GM12892 (cell line): ENCODE measurements at regions not wholly inside any gene's neighbourhood (a gene's known extent, or its start where the extent isn't known, plus 50 kb on each side); places are given as distances from the start of the nearest gene placed in this dataset.
A peak's percentile ranks its signal among the peaks of the same experiment; 100 is the strongest.

ENCODE experiments used
- DNase-seq: peaks from one replicate; pipeline ENCODE4 v3.0.0; 2011; ENCODE audit not compliant: insufficient read length
- FAIRE-seq: peaks from 2 replicates; lab custom pipeline; 2011; peaks lifted over from hg19 to GRCh38; lab: Jason Lieb, UNC
- POLR2A ChIP-seq: IDR thresholded peaks from 2 replicates; pipeline ENCODE4 v1.6.1; 2011; ENCODE audit warnings: low read depth, low read length, control low read depth
- POLR2AphosphoS5 ChIP-seq: IDR thresholded peaks from 2 replicates; pipeline ENCODE4 v1.6.1; 2011; ENCODE audit warnings: low read depth, low read length, control low read depth
- TAF1 ChIP-seq: IDR thresholded peaks from 2 replicates; pipeline ENCODE4 v1.6.1; 2011; ENCODE audit warnings: low read depth, mild to moderate bottlenecking, control low read depth, low read length, borderline replicate concordance

DNA sequence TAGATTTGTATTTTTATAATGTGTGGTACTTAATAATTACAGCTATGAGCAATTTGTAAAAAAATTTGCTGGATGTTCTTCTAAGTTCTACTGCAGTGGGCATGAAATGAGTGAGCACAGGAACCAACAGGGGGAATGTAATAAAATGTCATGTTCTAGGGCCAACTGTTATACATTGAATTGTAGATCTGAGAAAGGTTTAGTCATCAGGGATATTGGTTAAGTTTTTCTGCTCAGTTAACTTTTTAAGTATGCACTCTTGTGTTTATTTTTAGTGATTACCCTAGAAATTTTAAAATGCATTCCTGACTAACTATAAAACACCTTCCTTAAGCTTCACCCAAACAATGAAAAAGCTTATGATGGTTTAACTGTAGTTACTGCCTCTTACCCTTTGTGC, 101.8 kb downstream of the CAND1 start:
- DNase-seq = no peak
- TF ChIP-seq TAF1 (no peak), POLR2A (no peak), POLR2AphosphoS5 (no peak)
- FAIRE-seq = no peak

- no peak for DNase-seq
- TF ChIP-seq POLR2A (no peak), POLR2AphosphoS5 (no peak), TAF1 (no peak)
- FAIRE-seq = no peak
Observed at GRCh38 chr12:67377021-67377420, 107.9 kb downstream of the CAND1 start.

- TF ChIP-seq POLR2A (no peak), TAF1 (no peak), POLR2AphosphoS5 (no peak)
- DNase-seq = no peak
- FAIRE-seq = no peak
Observed at GRCh38 chr12:67377541-67377940, 108.4 kb downstream of the CAND1 start.

DNA sequence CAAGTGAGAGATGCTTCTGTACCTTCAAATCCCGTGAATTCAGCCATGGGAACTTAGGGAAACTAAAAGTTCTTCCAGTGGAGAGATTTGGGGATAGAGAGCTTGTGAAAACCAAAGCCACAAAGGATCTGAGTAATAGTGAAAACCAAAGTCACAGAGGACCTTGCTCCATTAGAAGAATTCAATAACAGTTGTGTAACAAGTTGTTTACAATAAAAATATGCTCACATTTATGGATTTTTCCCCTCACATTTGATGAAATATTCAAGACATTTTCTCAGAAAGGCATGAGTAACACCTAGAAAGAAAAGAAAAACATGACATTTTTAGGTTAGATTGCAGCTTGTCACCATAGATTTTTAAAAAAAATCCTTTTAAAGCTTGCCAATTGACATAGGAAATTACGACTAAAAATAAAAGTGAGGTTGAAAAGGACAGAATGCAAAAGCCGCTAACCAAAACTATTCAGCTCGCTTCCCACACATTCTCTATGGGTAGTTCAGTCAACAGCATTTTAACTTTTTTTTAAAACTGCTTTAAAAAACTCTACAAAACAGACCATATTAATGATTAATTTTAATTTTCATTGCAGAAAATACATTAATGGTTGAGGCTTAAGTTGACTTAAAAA, 113.2 kb downstream of the CAND1 start:
- TF ChIP-seq POLR2AphosphoS5 = no peak
- no peak for TF ChIP-seq TAF1
- no peak for TF ChIP-seq POLR2A
- no peak for FAIRE-seq
- DNase-seq = no peak

- no peak for FAIRE-seq
- no peak for TF ChIP-seq POLR2A
- TF ChIP-seq POLR2AphosphoS5 = no peak
- TF ChIP-seq TAF1 = no peak
- no peak for DNase-seq
Observed at GRCh38 chr12:67386869-67387565, 117.9 kb downstream of the CAND1 start.

DNA sequence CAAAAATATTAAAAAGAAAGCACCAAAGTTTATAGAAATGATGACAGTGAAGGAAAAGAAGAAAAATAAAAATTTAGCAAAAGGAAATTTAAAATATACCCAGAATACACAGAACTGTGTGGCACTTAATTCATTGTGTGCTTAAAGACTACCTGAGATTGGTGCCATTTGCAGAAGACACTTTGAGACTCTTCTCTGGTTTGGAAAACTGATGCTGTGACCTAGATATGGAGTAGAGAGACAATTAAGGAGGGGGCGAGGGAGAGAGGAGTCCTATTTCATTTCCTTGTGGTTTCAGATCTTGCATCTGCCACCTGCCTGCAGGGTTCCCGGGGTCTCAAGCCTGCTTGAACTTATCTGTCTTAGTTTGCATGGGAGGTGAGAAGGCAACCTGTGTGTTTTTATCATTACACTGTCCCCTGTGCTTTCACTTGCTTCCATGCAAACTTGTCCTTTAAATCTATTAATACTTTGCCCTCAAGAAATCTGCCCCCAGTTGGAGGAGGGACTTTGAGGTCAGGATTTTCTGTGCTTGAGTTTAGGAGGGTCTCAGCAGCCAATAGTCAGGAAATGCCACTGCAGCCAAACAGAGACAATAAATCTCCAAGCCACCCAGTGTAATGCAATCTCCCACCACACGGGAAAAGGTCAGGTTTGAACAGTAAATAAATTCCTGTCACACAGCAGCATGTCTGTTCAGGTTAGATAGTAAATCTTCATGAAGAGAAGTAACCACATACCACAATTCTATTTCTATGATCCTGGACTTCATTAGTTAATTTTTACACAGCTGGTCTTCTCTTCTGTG, 119.4 kb downstream of the CAND1 start:
- peak; percentile 73 for FAIRE-seq
- TF ChIP-seq TAF1 = no peak
- TF ChIP-seq POLR2A = no peak
- no peak for TF ChIP-seq POLR2AphosphoS5
- DNase-seq = no peak

DNA sequence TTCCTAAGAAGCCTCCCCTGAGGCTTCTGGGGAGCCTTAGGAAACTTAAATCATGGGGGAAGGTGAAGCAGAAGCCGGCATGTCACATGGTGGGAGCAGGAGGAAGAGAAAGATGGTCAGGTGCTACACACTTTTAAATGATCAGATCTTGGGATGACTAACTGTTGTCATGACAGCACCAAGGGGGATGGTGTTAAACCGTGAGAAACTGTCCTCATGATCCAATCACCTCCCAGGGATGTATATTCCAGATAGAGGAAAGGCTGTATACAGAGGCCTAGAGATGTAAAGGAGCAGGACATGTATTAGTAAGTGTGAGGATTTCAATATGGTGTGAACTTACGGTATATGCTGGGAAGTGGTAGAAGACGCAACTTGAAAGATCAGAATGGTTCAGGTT, 121.1 kb downstream of the CAND1 start:
- TF ChIP-seq TAF1 = no peak
- TF ChIP-seq POLR2A = no peak
- no peak for TF ChIP-seq POLR2AphosphoS5
- FAIRE-seq = no peak
- no peak for DNase-seq

DNA sequence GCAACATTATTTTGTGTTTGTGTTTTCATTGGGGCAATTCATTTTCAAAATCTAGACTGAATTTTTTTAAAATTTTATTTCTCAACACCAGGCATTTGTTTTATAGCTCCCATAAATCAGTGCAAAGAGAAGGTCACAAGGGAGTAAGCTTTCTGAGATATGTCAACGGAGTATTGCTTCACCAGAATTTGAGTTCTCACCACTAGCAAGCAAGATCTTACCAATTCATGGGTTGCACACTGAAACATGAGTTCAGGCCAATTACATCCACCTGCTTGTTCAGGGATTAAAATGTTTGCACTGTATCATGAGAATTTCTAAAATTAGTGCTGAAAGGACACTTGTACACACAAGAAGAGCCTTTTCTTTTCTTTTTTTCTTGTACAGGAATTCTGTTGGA, 121.9 kb downstream of the CAND1 start:
- DNase-seq (no peak), FAIRE-seq (no peak)
- TF ChIP-seq TAF1 = no peak

DNA sequence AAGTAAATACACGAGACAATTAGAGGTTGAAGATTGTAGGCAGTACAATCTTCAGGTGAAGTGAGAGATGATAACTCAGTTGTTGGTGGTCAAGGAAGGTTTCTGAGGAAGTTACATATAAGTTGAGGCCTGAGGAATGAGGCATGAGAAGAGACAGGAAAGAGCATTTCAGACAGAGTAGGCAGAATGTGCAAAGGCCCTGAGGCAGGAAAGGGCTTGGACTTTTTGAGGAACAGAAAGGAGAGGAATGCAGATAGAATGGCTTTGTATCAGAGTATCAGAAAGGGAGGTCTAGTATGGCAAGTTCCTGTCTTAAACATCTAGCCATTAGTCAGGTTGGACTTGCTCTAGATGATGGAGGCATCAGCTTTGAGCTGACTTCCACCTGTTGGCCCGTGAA, 122.5 kb downstream of the CAND1 start:
- DNase-seq (no peak), FAIRE-seq (no peak)
- TF ChIP-seq TAF1 (no peak), POLR2A (no peak), POLR2AphosphoS5 (no peak)

DNA sequence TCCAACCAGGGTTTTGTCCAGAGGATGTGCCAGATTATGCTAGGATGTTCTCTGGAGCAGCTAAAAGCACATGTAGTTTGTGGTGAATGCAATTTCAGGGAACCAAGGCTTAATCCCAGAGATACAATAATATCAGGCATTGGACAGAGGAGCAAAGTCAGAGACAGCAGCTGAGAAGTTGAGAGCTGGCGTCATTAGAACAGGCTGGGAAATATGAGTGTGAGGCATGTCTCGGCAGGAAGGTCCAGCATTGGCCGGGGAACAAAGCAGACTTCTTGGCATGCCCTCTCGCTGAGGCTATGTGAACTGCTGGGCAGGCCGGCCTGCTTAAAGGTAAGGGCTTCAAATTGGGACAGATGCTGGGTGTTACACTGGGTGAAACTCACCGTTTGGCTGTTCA, 125.4 kb downstream of the CAND1 start:
- FAIRE-seq = no peak
- TF ChIP-seq POLR2A (no peak), TAF1 (no peak), POLR2AphosphoS5 (no peak)
- no peak for DNase-seq

DNA sequence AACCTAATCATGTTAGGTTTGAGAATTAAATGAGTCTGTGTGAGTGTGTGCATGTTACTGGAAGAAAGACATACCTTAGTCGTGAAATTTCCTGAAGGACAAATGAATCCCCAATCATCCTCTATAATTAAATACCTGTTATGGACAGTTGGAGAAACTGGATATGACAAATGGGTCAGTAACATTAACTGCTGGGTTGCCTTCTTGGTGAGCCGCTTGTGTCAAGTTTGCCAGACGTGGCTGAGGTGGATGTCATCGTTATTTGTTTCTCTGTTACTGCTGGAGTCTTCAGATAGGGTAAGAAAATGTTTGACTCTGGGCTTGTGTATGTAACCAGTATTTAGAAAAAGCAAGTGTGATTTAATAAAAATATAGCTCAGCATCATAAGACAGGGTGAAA, 131.6 kb downstream of the CAND1 start:
- no peak for TF ChIP-seq TAF1
- no peak for TF ChIP-seq POLR2A
- no peak for TF ChIP-seq POLR2AphosphoS5
- DNase-seq (no peak), FAIRE-seq (no peak)
